Activated CD4-positive, alpha-beta memory T cell treated with anti-CD3 and anti-CD28 coated beads for 36 hours (primary cell): ENCODE measurements at regions not wholly inside any gene's neighbourhood (a gene's known extent, or its start where the extent isn't known, plus 50 kb on each side); places are given as distances from the start of the nearest gene placed in this dataset.
"Not testable (repeated sequence)": the region's sequence is repeated elsewhere in the genome, so short reads cannot be mapped to it uniquely, and the experiment has no call there.

ENCODE experiments used
- CTCF ChIA-PET: fragments of 350-600 bp; sonication (Branson Sonifier 250); formaldehyde crosslinking; loops from one replicate; lab custom pipeline; 2021; ENCODE audit warnings: antibody characterized with exemption, inconsistent platforms; lab: Charles Lee
- POLR2A ChIA-PET: fragments of 350-600 bp; sonication (Branson Sonifier 250); formaldehyde crosslinking; loops from one replicate; lab custom pipeline; 2021; ENCODE audit warnings: antibody characterized with exemption; lab: Charles Lee
- DNase-seq: peaks from one replicate; pipeline ENCODE4 v3.0.0-alpha.2; 2020
- H3K27ac Mint-ChIP-seq: one replicate; pipeline ENCODE4 v1.8.0; 2021; ENCODE audit warnings: mixed read lengths
- H3K27me3 Mint-ChIP-seq: one replicate; pipeline ENCODE4 v1.8.0; 2021; ENCODE audit warnings: mixed read lengths
- H3K36me3 Mint-ChIP-seq: one replicate; pipeline ENCODE4 v1.8.0; 2021; ENCODE audit warnings: mixed read lengths
- H3K4me1 Mint-ChIP-seq: one replicate; pipeline ENCODE4 v1.8.0; 2021; ENCODE audit warnings: low read depth, mixed read lengths
- H3K4me3 Mint-ChIP-seq: one replicate; pipeline ENCODE4 v1.8.0; 2021; ENCODE audit warnings: mild to moderate bottlenecking, mixed read lengths
- H3K9me3 Mint-ChIP-seq: one replicate; pipeline ENCODE4 v1.8.0; 2021; ENCODE audit warnings: mixed read lengths
- intact Hi-C: fragments of 100-400 bp; cut with micrococcal nuclease; formaldehyde crosslinking; loops from one replicate; pipeline ENCODE4 v1.15.1; 2023

- H3K4me3 Mint-ChIP-seq, result no peak overlapping the region
- no peak overlapping the region for H3K27ac Mint-ChIP-seq
- CTCF ChIA-PET, result no interaction called here
- POLR2A ChIA-PET, result interaction anchor here (0.6 kb wide), 1 partner anchor 220 kb away, joined by 3 read pairs; no protein-coding TSS in a partner anchor
- H3K4me1 Mint-ChIP-seq, result no peaks in the 10 kb centered on the region
- H3K9me3 Mint-ChIP-seq, result no peaks in the 10 kb centered on the region
- intact Hi-C loops, result no loop called here
- DNase-seq, result no peak
- no peaks in the 10 kb centered on the region for H3K36me3 Mint-ChIP-seq
- peaks cover 3% of the 10 kb centered on the region for H3K27me3 Mint-ChIP-seq
Observed at GRCh38 chr21:38086580-38086979, 170.2 kb upstream of the KCNJ15 start.

DNA sequence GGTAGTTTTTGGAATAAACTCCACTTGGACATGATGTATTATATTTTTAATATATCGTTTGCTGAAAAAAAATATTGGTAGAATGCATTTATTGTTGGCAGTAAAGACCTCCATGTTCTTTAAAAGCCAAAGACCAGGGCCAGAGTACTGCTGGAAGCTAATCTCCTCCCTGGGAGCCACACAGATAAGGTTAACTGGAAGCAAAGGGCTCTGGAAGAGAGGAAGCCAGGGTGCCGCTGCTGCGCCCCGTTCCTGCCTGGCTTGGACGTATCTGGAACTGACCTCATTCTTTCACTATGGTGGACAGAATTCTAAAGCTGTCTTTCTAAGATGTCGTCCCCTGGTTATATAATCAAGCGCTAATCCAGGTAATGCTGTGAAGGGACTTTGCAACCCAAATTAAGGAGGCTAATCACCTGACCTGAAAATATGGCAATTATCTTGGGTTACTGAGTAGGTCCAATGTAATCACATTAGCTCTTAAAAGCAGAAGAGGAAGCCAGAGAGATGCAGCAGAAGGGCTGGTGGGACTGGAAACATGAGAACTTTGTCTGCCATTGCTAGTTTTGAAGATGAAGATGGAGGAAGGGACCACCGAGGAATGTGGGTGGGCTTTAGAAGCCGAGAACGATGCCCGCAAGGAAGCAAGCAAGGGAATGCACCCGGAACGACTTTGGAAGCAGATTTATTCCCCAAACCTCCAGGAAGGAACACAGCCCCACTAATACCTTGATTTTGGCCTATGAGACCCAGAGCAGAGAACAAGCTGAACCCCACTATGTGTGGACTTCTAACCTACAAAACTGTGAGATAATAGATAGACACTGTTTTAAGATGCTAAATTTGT, 167.7 kb upstream of the KCNJ15 start:
- ChIA-PET CTCF (no interaction called here), POLR2A (no interaction called here)
- H3K9me3 Mint-ChIP-seq, result no peaks in the 10 kb centered on the region
- DNase-seq, result no peak
- intact Hi-C loops, result no loop called here
- no peak overlapping the region for H3K27ac Mint-ChIP-seq
- no peaks in the 10 kb centered on the region for H3K36me3 Mint-ChIP-seq
- no peak overlapping the region for H3K4me3 Mint-ChIP-seq
- peaks cover 4% of the 10 kb centered on the region for H3K27me3 Mint-ChIP-seq
- H3K4me1 Mint-ChIP-seq, result no peaks in the 10 kb centered on the region

DNA sequence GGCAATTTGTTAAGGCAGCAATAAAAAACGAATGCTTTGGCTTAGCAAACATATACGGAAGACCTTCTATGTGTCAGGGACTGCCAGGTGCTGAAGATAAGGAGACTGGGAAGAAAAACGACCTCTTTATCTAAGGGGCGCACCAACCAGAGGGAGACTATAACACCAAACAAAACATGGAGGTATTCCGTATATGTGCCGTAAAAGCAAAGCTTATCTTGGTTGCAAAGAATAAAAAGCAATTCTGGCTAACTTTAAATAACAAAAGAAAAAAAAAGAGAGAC, 167.1 kb upstream of the KCNJ15 start:
- H3K27ac Mint-ChIP-seq, result no peak overlapping the region
- no peaks in the 10 kb centered on the region for H3K9me3 Mint-ChIP-seq

DNA sequence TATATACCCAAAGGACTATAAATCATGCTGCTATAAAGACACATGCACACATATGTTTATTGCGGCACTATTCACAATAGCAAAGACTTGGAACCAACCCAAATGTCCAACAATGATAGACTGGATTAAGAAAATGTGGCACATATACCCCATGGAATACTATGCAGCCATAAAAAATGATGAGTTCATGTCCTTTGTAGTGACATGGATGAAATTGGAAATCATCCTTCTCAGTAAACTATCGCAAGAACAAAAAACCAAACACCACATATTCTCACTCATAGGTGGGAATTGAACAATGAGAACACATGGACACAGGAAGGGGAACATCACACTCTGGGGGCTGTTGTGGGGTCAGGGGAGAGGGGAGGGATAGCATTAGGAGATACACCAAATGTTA, 165.7 kb upstream of the KCNJ15 start:
- H3K36me3 Mint-ChIP-seq, H3K4me1 Mint-ChIP-seq, POLR2A ChIA-PET, H3K27ac Mint-ChIP-seq, H3K27me3 Mint-ChIP-seq, DNase-seq, CTCF ChIA-PET, intact Hi-C loops, H3K9me3 Mint-ChIP-seq, H3K4me3 Mint-ChIP-seq: not testable (repeated sequence)

More for the DNA sequence above, 167.1 kb upstream of the KCNJ15 start:
- intact Hi-C loops, result no loop called here
- no peaks in the 10 kb centered on the region for H3K4me1 Mint-ChIP-seq
- H3K36me3 Mint-ChIP-seq, result no peaks in the 10 kb centered on the region
- H3K27me3 Mint-ChIP-seq, result peaks cover 4% of the 10 kb centered on the region
- CTCF ChIA-PET, result no interaction called here
- DNase-seq, result no peak
- no peak overlapping the region for H3K4me3 Mint-ChIP-seq
- POLR2A ChIA-PET, result no interaction called here

GRCh38 chr21:38092051-38092450, 164.7 kb upstream of the KCNJ15 start:
- H3K36me3 Mint-ChIP-seq, result no peaks in the 10 kb centered on the region
- peaks cover 4% of the 10 kb centered on the region for H3K27me3 Mint-ChIP-seq
- no peaks in the 10 kb centered on the region for H3K9me3 Mint-ChIP-seq
- DNase-seq, result no peak
- intact Hi-C loops, result no loop called here
- no peak overlapping the region for H3K4me3 Mint-ChIP-seq
- H3K4me1 Mint-ChIP-seq, result no peaks in the 10 kb centered on the region
- POLR2A ChIA-PET, result no interaction called here
- CTCF ChIA-PET, result no interaction called here
- no peak overlapping the region for H3K27ac Mint-ChIP-seq

- peaks cover 4% of the 10 kb centered on the region for H3K9me3 Mint-ChIP-seq
- no peak overlapping the region for H3K4me3 Mint-ChIP-seq
- peaks cover 4% of the 10 kb centered on the region for H3K27me3 Mint-ChIP-seq
- intact Hi-C loops, result no loop called here
- no peaks in the 10 kb centered on the region for H3K4me1 Mint-ChIP-seq
- POLR2A ChIA-PET, result interaction anchor here (1.3 kb wide), 1 partner anchor 11 kb away, joined by 3 read pairs; no protein-coding TSS in a partner anchor
- CTCF ChIA-PET, result no interaction called here
- H3K27ac Mint-ChIP-seq, result no peak overlapping the region
- no peak for DNase-seq
- no peaks in the 10 kb centered on the region for H3K36me3 Mint-ChIP-seq
Observed at GRCh38 chr21:38095220-38095619, 161.6 kb upstream of the KCNJ15 start.

- no peak overlapping the region for H3K4me3 Mint-ChIP-seq
- no peaks in the 10 kb centered on the region for H3K4me1 Mint-ChIP-seq
- CTCF ChIA-PET, result no interaction called here
- POLR2A ChIA-PET, result no interaction called here
- no peak overlapping the region for H3K27ac Mint-ChIP-seq
- H3K27me3 Mint-ChIP-seq, result peaks cover 10% of the 10 kb centered on the region
- DNase-seq, result no peak
- intact Hi-C loops, result no loop called here
- peaks cover 4% of the 10 kb centered on the region for H3K9me3 Mint-ChIP-seq
- H3K36me3 Mint-ChIP-seq, result no peaks in the 10 kb centered on the region
Observed at GRCh38 chr21:38097789-38098188, 159.0 kb upstream of the KCNJ15 start.

DNA sequence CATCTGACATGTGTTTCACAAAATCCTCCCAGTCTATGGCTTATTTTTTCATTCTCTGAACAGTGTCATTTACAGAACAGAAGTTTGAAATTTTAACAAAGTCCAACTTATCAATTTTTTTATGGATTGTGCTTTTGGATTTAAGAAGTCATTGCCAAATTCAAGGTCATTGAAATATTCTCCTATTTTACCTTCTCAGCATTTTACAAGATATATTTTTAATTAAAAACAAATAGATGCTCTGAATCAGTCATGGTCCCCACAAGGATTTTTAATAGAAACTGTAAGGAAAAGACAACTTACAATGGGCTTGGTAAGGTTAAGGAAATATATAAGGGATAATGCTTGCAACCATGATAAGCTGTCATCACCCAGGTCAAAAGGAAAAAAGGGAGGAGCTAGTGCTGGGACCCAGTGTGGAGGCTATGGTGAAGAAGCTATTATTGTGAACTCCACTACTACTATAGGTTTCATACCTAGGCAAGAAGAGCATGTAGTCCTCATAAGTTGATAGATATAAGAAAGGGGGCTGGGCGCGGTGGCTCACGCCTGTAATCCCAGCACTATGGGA, 144.5 kb upstream of the KCNJ15 start:
- Mint-ChIP-seq H3K4me3 (no peak overlapping the region), H3K9me3 (no peaks in the 10 kb centered on the region), H3K27ac (no peak overlapping the region), H3K27me3 (no peaks in the 10 kb centered on the region), H3K4me1 (peaks cover 2% of the 10 kb centered on the region), H3K36me3 (no peaks in the 10 kb centered on the region)
- ChIA-PET CTCF (no interaction called here), POLR2A (no interaction called here)
- no peak for DNase-seq
- intact Hi-C loops, result no loop called here

GRCh38 chr21:38114717-38115333, 142.0 kb upstream of the KCNJ15 start:
- intact Hi-C loops, result no loop called here
- peaks cover 2% of the 10 kb centered on the region for H3K4me1 Mint-ChIP-seq
- no peak overlapping the region for H3K4me3 Mint-ChIP-seq
- no peaks in the 10 kb centered on the region for H3K27me3 Mint-ChIP-seq
- ChIA-PET CTCF (no interaction called here), POLR2A (no interaction called here)
- no peaks in the 10 kb centered on the region for H3K9me3 Mint-ChIP-seq
- no peak for DNase-seq
- no peaks in the 10 kb centered on the region for H3K36me3 Mint-ChIP-seq
- H3K27ac Mint-ChIP-seq, result no peak overlapping the region

DNA sequence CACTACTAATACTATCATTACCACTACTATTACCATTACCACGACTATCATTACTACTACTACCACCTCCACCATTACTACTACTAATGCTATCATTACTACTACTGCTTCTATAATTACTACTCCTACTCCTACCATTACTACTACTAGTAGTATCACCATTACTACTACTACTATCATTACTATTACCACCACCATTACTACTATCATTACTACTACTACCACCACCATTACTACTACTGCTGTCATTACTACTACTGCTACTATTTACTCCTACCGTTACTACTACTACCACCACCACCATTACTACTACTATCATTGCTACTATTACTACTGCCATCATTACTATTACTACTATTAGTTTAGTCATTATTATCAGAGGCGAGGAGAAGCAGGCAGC, 140.9 kb upstream of the KCNJ15 start:
- intact Hi-C loops, result no loop called here
- no peaks in the 10 kb centered on the region for H3K36me3 Mint-ChIP-seq
- POLR2A ChIA-PET, result no interaction called here
- CTCF ChIA-PET, result no interaction called here
- DNase-seq, result no peak
- no peak overlapping the region for H3K27ac Mint-ChIP-seq
- H3K9me3 Mint-ChIP-seq, result no peaks in the 10 kb centered on the region
- H3K4me3 Mint-ChIP-seq, result no peak overlapping the region
- H3K4me1 Mint-ChIP-seq, result peaks cover 2% of the 10 kb centered on the region
- H3K27me3 Mint-ChIP-seq, result peaks cover 1% of the 10 kb centered on the region

DNA sequence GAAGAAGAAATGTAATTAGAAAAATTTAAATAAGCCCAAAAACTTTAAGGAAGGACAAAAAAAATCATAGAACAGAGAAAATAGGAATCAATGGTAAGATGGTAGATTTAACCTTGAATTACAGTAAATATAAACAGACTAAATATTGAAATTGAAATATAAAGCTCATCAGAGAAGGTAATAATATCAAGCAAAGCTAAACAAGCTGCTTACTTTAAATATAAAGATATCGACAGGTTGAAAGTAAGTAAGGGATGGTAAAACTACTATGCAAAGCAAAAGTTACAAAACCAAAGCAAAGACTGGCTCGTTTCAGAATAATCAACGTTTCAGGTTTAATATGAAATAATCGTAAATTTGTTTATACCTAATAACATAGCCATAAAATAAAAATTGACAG, 137.0 kb upstream of the KCNJ15 start:
- Mint-ChIP-seq H3K27ac (no peak overlapping the region), H3K27me3 (peaks cover 2% of the 10 kb centered on the region), H3K36me3 (no peaks in the 10 kb centered on the region), H3K9me3 (no peaks in the 10 kb centered on the region), H3K4me1 (peaks cover 2% of the 10 kb centered on the region), H3K4me3 (no peak overlapping the region)
- DNase-seq, result no peak
- CTCF ChIA-PET, result no interaction called here
- POLR2A ChIA-PET, result no interaction called here
- intact Hi-C loops, result no loop called here

DNA sequence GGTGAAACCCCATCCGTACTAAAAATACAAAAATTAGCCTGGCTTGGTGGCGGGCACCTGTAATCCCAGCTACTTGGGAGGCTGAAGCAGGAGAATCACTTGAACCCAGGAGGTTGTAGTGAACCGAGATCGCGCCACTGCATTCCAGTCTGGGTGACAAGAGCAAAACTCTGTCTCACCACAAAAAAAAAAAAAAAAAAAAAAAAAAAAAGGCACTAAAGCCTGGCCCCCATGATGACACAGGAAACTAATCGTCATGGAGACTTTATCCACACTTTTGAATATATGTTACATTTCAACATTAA, 136.2 kb upstream of the KCNJ15 start:
- H3K36me3 Mint-ChIP-seq, POLR2A ChIA-PET, CTCF ChIA-PET, DNase-seq, H3K4me3 Mint-ChIP-seq, H3K27me3 Mint-ChIP-seq, intact Hi-C loops, H3K9me3 Mint-ChIP-seq, H3K4me1 Mint-ChIP-seq, H3K27ac Mint-ChIP-seq: not testable (repeated sequence)
